IMR-90 (cell line): ENCODE measurements at regions not wholly inside any gene's neighbourhood (a gene's known extent, or its start where the extent isn't known, plus 50 kb on each side); places are given as distances from the start of the nearest gene placed in this dataset.

ENCODE experiments used
- ATAC-seq: fragments of 200-7000 bp; cut with Tn5 transposase; 2 replicates; pipeline ENCODE4 v1.9.1; 2020; ENCODE audit warnings: low read depth, mild to moderate bottlenecking, moderate library complexity
- BruUV-seq: library from RNA; stranded (reverse); fragments of 400-500 nt; replicated peaks from 2 replicates; lab custom pipeline; 2021; lab: Mats Ljungman, UMichigan
- CTCF ChIA-PET: fragments of 300-600 bp; formaldehyde crosslinking; extraction: SDS; loops from one replicate; lab custom pipeline; 2021; ENCODE audit warnings: antibody characterized with exemption; lab: Yijun Ruan, JAX
- POLR2A ChIA-PET: fragments of 300-600 bp; sonication (Branson Sonifier 250); formaldehyde crosslinking; loops from one replicate; lab custom pipeline; 2022; ENCODE audit warnings: antibody characterized with exemption; ENCODE audit not compliant: unreplicated experiment; lab: Charles Lee
- DNase-seq: peaks from one replicate; pipeline ENCODE4 v3.0.0; 2013
- H2AFZ ChIP-seq: replicated peaks from 2 replicates; pipeline ENCODE3; 2013; ENCODE audit warnings: low read length, mild to moderate bottlenecking; ENCODE audit not compliant: poor library complexity
- H2AK5ac ChIP-seq: 2 replicates; pipeline ENCODE4 v1.6.1; 2013; ENCODE audit warnings: low read depth, low read length, inconsistent platforms
- H2AK9ac ChIP-seq: replicated peaks from 2 replicates; pipeline ENCODE3; 2013; ENCODE audit warnings: mild to moderate bottlenecking, low read depth, low read length, moderate library complexity; ENCODE audit not compliant: poor library complexity
- H2BK120ac ChIP-seq: 2 replicates; pipeline ENCODE4 v1.6.1; 2013; ENCODE audit warnings: low read depth, low read length, inconsistent platforms
- H2BK15ac ChIP-seq: 3 replicates; pipeline ENCODE4 v1.6.1; 2013; ENCODE audit warnings: low read depth, low read length, inconsistent platforms
- H2BK20ac ChIP-seq: 2 replicates; pipeline ENCODE4 v1.6.1; 2013; ENCODE audit warnings: low read depth, mild to moderate bottlenecking, inconsistent platforms, low read length, moderate library complexity
- H2BK5ac ChIP-seq: 2 replicates; pipeline ENCODE4 v1.6.1; 2013; ENCODE audit warnings: mild to moderate bottlenecking, low read depth, low read length, inconsistent platforms; ENCODE audit not compliant: poor library complexity, severe bottlenecking
- H3K14ac ChIP-seq: replicated peaks from 2 replicates; pipeline ENCODE4 v1.6.1; 2013; ENCODE audit warnings: low read depth, low read length, inconsistent platforms
- H3K18ac ChIP-seq: 2 replicates; pipeline ENCODE4 v1.6.1; 2013; ENCODE audit warnings: low read depth, low read length, control low read depth
- H3K23ac ChIP-seq: 2 replicates; pipeline ENCODE4 v1.6.1; 2013; ENCODE audit warnings: low read depth, low read length, inconsistent platforms
- H3K27ac ChIP-seq: 2 replicates; pipeline ENCODE4 v1.5.1; 2013; ENCODE audit warnings: mild to moderate bottlenecking, control low read depth, low read length; ENCODE audit not compliant: insufficient read depth
- H3K27me3 ChIP-seq: 2 replicates; pipeline ENCODE4 v1.6.1; 2013; ENCODE audit warnings: low read length; ENCODE audit not compliant: control insufficient read depth, insufficient read depth
- H3K36me3 ChIP-seq: 2 replicates; pipeline ENCODE4 v1.6.1; 2013; ENCODE audit warnings: low read length, mixed read lengths; ENCODE audit not compliant: control insufficient read depth, insufficient read depth
- H3K4ac ChIP-seq: 2 replicates; pipeline ENCODE4 v1.6.1; 2013; ENCODE audit warnings: low read depth, low read length, inconsistent platforms
- H3K4me1 ChIP-seq: 2 replicates; pipeline ENCODE4 v1.6.1; 2013; ENCODE audit warnings: low read length, mixed read lengths; ENCODE audit not compliant: control insufficient read depth, insufficient read depth
- H3K4me2 ChIP-seq: 2 replicates; pipeline ENCODE4 v1.6.1; 2013; ENCODE audit warnings: low read depth, mild to moderate bottlenecking, control low read depth, low read length, moderate library complexity
- H3K4me3 ChIP-seq: 2 replicates; pipeline ENCODE4 v1.5.1; 2013; ENCODE audit warnings: low read depth, mild to moderate bottlenecking, control low read depth, low read length, moderate library complexity; ENCODE audit not compliant: insufficient read depth
- H3K56ac ChIP-seq: 2 replicates; pipeline ENCODE4 v1.6.1; 2013; ENCODE audit warnings: low read length, inconsistent platforms; ENCODE audit not compliant: insufficient read depth; ENCODE audit errors: extremely low read depth
- H3K79me1 ChIP-seq, 2 experiments: 2 replicates each; pipeline ENCODE4 v1.6.1; 2013; ENCODE audit warnings: low read length in 2 of 2, inconsistent platforms in 1 of 2, low read depth in 1 of 2
- H3K9ac ChIP-seq: 2 replicates; pipeline ENCODE4 v1.6.1; 2013; ENCODE audit warnings: low read depth, low read length, control low read depth
- H3K9me1 ChIP-seq: 2 replicates; pipeline ENCODE4 v1.6.1; 2013; ENCODE audit warnings: low read length, inconsistent platforms; ENCODE audit not compliant: insufficient read depth
- H3K9me3 ChIP-seq: 2 replicates; pipeline ENCODE4 v1.6.1; 2013; ENCODE audit warnings: low read length; ENCODE audit not compliant: control insufficient read depth, insufficient read depth
- H4K20me1 ChIP-seq: 2 replicates; pipeline ENCODE4 v1.6.1; 2013; ENCODE audit warnings: low read length, inconsistent platforms; ENCODE audit not compliant: insufficient read depth
- H4K5ac ChIP-seq: 2 replicates; pipeline ENCODE4 v1.6.1; 2013; ENCODE audit warnings: mild to moderate bottlenecking, low read depth, low read length, control low read depth
- H4K8ac ChIP-seq, 2 experiments: 2 replicates each; pipeline ENCODE4 v1.6.1; 2013; ENCODE audit warnings: low read depth in 2 of 2, low read length in 2 of 2, control low read depth in 1 of 2, inconsistent platforms in 1 of 2
- H4K91ac ChIP-seq: 2 replicates; pipeline ENCODE4 v1.6.1; 2013; ENCODE audit warnings: low read depth, low read length, inconsistent platforms; ENCODE audit not compliant: insufficient read depth
- BHLHE40 ChIP-seq: fragments of 150-350 bp; IDR thresholded peaks from 2 replicates; pipeline ENCODE4 v1.6.1; 2016; ENCODE audit warnings: mild to moderate bottlenecking, low read depth, low read length
- CEBPB ChIP-seq: IDR thresholded peaks from 2 replicates; pipeline ENCODE4 v1.6.1; 2012; ENCODE audit warnings: low read depth, low read length, improper control_type of control experiment
- CHD1 ChIP-seq: IDR thresholded peaks from 2 replicates; pipeline ENCODE4 v1.6.1; 2012; ENCODE audit warnings: low read depth, low read length, improper control_type of control experiment
- ELK1 ChIP-seq: fragments of 150-350 bp; IDR thresholded peaks from 2 replicates; pipeline ENCODE4 v1.6.1; 2016; ENCODE audit warnings: low read depth, mild to moderate bottlenecking, low read length, moderate library complexity, borderline replicate concordance
- FOS ChIP-seq: fragments of 150-350 bp; IDR thresholded peaks from 2 replicates; pipeline ENCODE4 v1.6.1; 2016; ENCODE audit warnings: low read depth, low read length
- MAFK ChIP-seq: IDR thresholded peaks from 2 replicates; pipeline ENCODE4 v1.6.1; 2012; ENCODE audit warnings: low read depth, low read length, improper control_type of control experiment
- MAZ ChIP-seq: IDR thresholded peaks from 2 replicates; pipeline ENCODE4 v1.6.1; 2012; ENCODE audit warnings: low read depth, mild to moderate bottlenecking, low read length, improper control_type of control experiment, moderate library complexity, borderline replicate concordance
- MXI1 ChIP-seq: IDR thresholded peaks from 2 replicates; pipeline ENCODE4 v1.6.1; 2012; ENCODE audit warnings: low read depth, mild to moderate bottlenecking, low read length, moderate library complexity, borderline replicate concordance
- NFE2L2 ChIP-seq: fragments of 150-350 bp; IDR thresholded peaks from 2 replicates; pipeline ENCODE4 v1.6.1; 2016; ENCODE audit warnings: low read depth, mild to moderate bottlenecking, low read length
- POLR2A ChIP-seq: IDR thresholded peaks from 2 replicates; pipeline ENCODE4 v1.6.1; 2012; ENCODE audit warnings: mild to moderate bottlenecking, low read depth, low read length
- RAD21 ChIP-seq: IDR thresholded peaks from 2 replicates; pipeline ENCODE4 v1.6.1; 2012; ENCODE audit warnings: low read length, improper control_type of control experiment
- RCOR1 ChIP-seq: IDR thresholded peaks from 2 replicates; pipeline ENCODE4 v1.6.1; 2012; ENCODE audit warnings: mild to moderate bottlenecking, low read length, improper control_type of control experiment; ENCODE audit not compliant: insufficient replicate concordance
- RFX5 ChIP-seq: IDR thresholded peaks from 2 replicates; pipeline ENCODE4 v1.8.0; 2012; ENCODE audit warnings: low read depth, mild to moderate bottlenecking, low read length, moderate library complexity
- SMC3 ChIP-seq: fragments of 150-350 bp; IDR thresholded peaks from 2 replicates; pipeline ENCODE4 v1.6.1; 2016; ENCODE audit warnings: low read depth, mild to moderate bottlenecking, antibody characterized with exemption, low read length, moderate library complexity
- USF2 ChIP-seq: fragments of 150-350 bp; IDR thresholded peaks from 2 replicates; pipeline ENCODE4 v1.6.1; 2017; ENCODE audit warnings: mild to moderate bottlenecking, antibody characterized with exemption, low read length, low read depth
- WGBS, 2 experiments: methylation state at CpG; one replicate each; pipeline versions ENCODE4 v1.1.5 to v1.1.7; 2013; ENCODE audit warnings: missing lambda C conversion rate in 2 of 2; ENCODE audit not compliant: insufficient read length in 1 of 2; ENCODE audit errors: extremely low coverage in 2 of 2; 5-methylcytosine and 5-hydroxymethylcytosine counted together
- dilution Hi-C: fragments of 300-500 bp; cut with HindIII; formaldehyde crosslinking; loops from one replicate; pipeline ENCODE4 v1.14.3; 2018; ENCODE audit warnings: low sequenced_read_pairs; ENCODE audit not compliant: unreplicated experiment
- in situ Hi-C: fragments of 300-500 bp; cut with MboI; formaldehyde crosslinking; loops from 3 replicates; pipeline ENCODE4 v1.14.3; 2019; ENCODE audit warnings: low sequenced_read_pairs, inconsistent platforms, mixed read lengths
- intact Hi-C: fragments of 100-400 bp; cut with micrococcal nuclease; formaldehyde crosslinking; loops from 2 replicates; pipeline ENCODE4 v1.10.0; 2022
- TF ChIP-seq, protein P1 (sequence below): conservative IDR thresholded peaks from 2 replicates; pipeline ENCODE4 v1.5.1; 2012; ENCODE audit warnings: mild to moderate bottlenecking, low read depth, low read length, improper control_type of control experiment

GRCh38 chr4:152009031-152009670 is 248.3 kb upstream of the GATB start:
- H3K4me2 ChIP-seq, result no peak overlapping the region
- ChIA-PET CTCF (no interaction called here), POLR2A (no interaction called here)
- no peaks in the 10 kb centered on the region for H3K9me1 ChIP-seq
- no peak overlapping the region for H2AK9ac ChIP-seq
- no peak overlapping the region for H2AK5ac ChIP-seq
- no peak for TF ChIP-seq RCOR1
- no peak for TF ChIP-seq USF2
- TF ChIP-seq CEBPB, result no peak
- TF ChIP-seq NFE2L2, result no peak
- TF ChIP-seq CHD1, result no peak
- TF ChIP-seq FOS, result no peak
- no peak for TF ChIP-seq POLR2A
- no peak for TF ChIP-seq ELK1
- TF ChIP-seq MAFK, result no peak
- no peak for TF ChIP-seq BHLHE40
- no peak for TF ChIP-seq MXI1
- TF ChIP-seq MAZ, result no peak
- TF ChIP-seq, protein P1, sequence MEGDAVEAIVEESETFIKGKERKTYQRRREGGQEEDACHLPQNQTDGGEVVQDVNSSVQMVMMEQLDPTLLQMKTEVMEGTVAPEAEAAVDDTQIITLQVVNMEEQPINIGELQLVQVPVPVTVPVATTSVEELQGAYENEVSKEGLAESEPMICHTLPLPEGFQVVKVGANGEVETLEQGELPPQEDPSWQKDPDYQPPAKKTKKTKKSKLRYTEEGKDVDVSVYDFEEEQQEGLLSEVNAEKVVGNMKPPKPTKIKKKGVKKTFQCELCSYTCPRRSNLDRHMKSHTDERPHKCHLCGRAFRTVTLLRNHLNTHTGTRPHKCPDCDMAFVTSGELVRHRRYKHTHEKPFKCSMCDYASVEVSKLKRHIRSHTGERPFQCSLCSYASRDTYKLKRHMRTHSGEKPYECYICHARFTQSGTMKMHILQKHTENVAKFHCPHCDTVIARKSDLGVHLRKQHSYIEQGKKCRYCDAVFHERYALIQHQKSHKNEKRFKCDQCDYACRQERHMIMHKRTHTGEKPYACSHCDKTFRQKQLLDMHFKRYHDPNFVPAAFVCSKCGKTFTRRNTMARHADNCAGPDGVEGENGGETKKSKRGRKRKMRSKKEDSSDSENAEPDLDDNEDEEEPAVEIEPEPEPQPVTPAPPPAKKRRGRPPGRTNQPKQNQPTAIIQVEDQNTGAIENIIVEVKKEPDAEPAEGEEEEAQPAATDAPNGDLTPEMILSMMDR, result no peak
- TF ChIP-seq RAD21, result no peak
- no peak for TF ChIP-seq RFX5
- TF ChIP-seq SMC3, result no peak
- H2AFZ ChIP-seq, result no peak overlapping the region
- H3K36me3 ChIP-seq, result no peaks in the 10 kb centered on the region
- no peak overlapping the region for H4K91ac ChIP-seq
- H2BK120ac ChIP-seq, result no peak overlapping the region
- no peak overlapping the region for H3K56ac ChIP-seq
- intact Hi-C loops (no loop called here), dilution Hi-C loops (no loop called here), in situ Hi-C loops (no loop called here)
- no peak overlapping the region for H3K9ac ChIP-seq
- H3K4ac ChIP-seq, result no peak overlapping the region
- H3K14ac ChIP-seq, result no peak overlapping the region
- peaks cover 8% of the 10 kb centered on the region for H3K9me3 ChIP-seq
- no peak overlapping the region for H3K27ac ChIP-seq
- BruUV-seq, result no TSS peak
- no peak overlapping the region for H2BK5ac ChIP-seq
- WGBS, 2 experiments, result 20% methylated on average over 1 of the region's 6 CpGs; no CpG with 5 or more reads in 1 of the 2 experiments
- H2BK15ac ChIP-seq, result no peak overlapping the region
- DNase-seq (no peak), ATAC-seq (no peak)
- H4K5ac ChIP-seq, result no peak overlapping the region
- no peaks in the 10 kb centered on the region for H4K20me1 ChIP-seq
- H3K18ac ChIP-seq, result no peak overlapping the region
- peaks cover 38% of the 10 kb centered on the region for H3K27me3 ChIP-seq
- H3K4me1 ChIP-seq, result no peaks in the 10 kb centered on the region
- no peaks in the 10 kb centered on the region for H3K79me1 ChIP-seq
- no peak overlapping the region for H3K23ac ChIP-seq
- H4K8ac ChIP-seq, result no peak overlapping the region
- H2BK20ac ChIP-seq, result no peak overlapping the region
- no peak overlapping the region for H3K4me3 ChIP-seq
